ENCODE measurements at regions not wholly inside any gene's neighbourhood (a gene's known extent, or its start where the extent isn't known, plus 50 kb on each side); places are given as distances from the start of the nearest gene placed in this dataset.

- H3K27ac ChIP-seq (ENCODE audit: low read depth, low read length) = no peak overlapping the region
- peaks cover 11% of the 10 kb centered on the region for H3K4me1 ChIP-seq (ENCODE audit: insufficient read depth, low read length)
- H3K36me3 ChIP-seq (ENCODE audit: insufficient read depth, low read length) = no peaks in the 10 kb centered on the region
- 84% methylated on average over 6 of the region's 6 CpGs for WGBS
- no peaks in the 10 kb centered on the region for H3K9me3 ChIP-seq (ENCODE audit: insufficient read depth, low read depth, low read length)
- no peak overlapping the region for H3K4me3 ChIP-seq (ENCODE audit: low read length)
- H3K9ac ChIP-seq (ENCODE audit: low read depth, low read length) = no peak overlapping the region
- peaks cover 37% of the 10 kb centered on the region for H3K27me3 ChIP-seq (ENCODE audit: insufficient read depth, low read length)
Measured at GRCh38 chr2:118227698-118228508, 139.6 kb downstream of the INSIG2 start.

GRCh38 chr2:118225666-118226065 lies 137.4 kb downstream of the INSIG2 start:
- peaks cover 45% of the 10 kb centered on the region for H3K27me3 ChIP-seq (ENCODE audit: insufficient read depth, low read length)
- no peak overlapping the region for H3K9ac ChIP-seq (ENCODE audit: low read depth, low read length)
- peak overlapping the region; percentile 15; the same call in 1 of the 2 replicates for H3K27ac ChIP-seq (ENCODE audit: low read depth, low read length)
- no peak overlapping the region for H3K4me3 ChIP-seq (ENCODE audit: low read length)
- WGBS = 49% methylated on average over 9 of the region's 9 CpGs
- H3K9me3 ChIP-seq (ENCODE audit: insufficient read depth, low read depth, low read length) = no peaks in the 10 kb centered on the region
- H3K4me1 ChIP-seq (ENCODE audit: insufficient read depth, low read length) = peaks cover 23% of the 10 kb centered on the region
- H3K36me3 ChIP-seq (ENCODE audit: insufficient read depth, low read length) = no peaks in the 10 kb centered on the region

- Histone ChIP-seq H3K27ac (ENCODE audit: low read depth, low read length) (peak overlapping the region; percentile 71; the same call in 1 of the 2 replicates), H3K4me3 (ENCODE audit: low read length) (peak overlapping the region; percentile 68), H3K9ac (ENCODE audit: low read depth, low read length) (peak overlapping the region; percentile 73), H3K4me1 (ENCODE audit: insufficient read depth, low read length) (peaks cover 23% of the 10 kb centered on the region), H3K36me3 (ENCODE audit: insufficient read depth, low read length) (no peaks in the 10 kb centered on the region), H3K27me3 (ENCODE audit: insufficient read depth, low read length) (peaks cover 45% of the 10 kb centered on the region), H3K9me3 (ENCODE audit: insufficient read depth, low read depth, low read length) (no peaks in the 10 kb centered on the region)
- WGBS = 6% methylated on average over 14 of the region's 15 CpGs
Measured at GRCh38 chr2:118224895-118225311, 136.6 kb downstream of the INSIG2 start.

- H3K4me3 ChIP-seq (ENCODE audit: low read length) = peak overlapping the region; percentile 68
- H3K27me3 ChIP-seq (ENCODE audit: insufficient read depth, low read length) = peaks cover 45% of the 10 kb centered on the region
- H3K36me3 ChIP-seq (ENCODE audit: insufficient read depth, low read length) = no peaks in the 10 kb centered on the region
- WGBS = 1% methylated on average over 77 of the region's 77 CpGs
- peaks cover 23% of the 10 kb centered on the region for H3K4me1 ChIP-seq (ENCODE audit: insufficient read depth, low read length)
- H3K27ac ChIP-seq (ENCODE audit: low read depth, low read length) = peak overlapping the region; percentile 71
- no peaks in the 10 kb centered on the region for H3K9me3 ChIP-seq (ENCODE audit: insufficient read depth, low read depth, low read length)
- H3K9ac ChIP-seq (ENCODE audit: low read depth, low read length) = peak overlapping the region; percentile 73
Measured at GRCh38 chr2:118223992-118224894, 136.0 kb downstream of the INSIG2 start.

GRCh38 chr2:118223511-118223991 lies 135.3 kb downstream of the INSIG2 start:
- peak overlapping the region; percentile 73 for H3K9ac ChIP-seq (ENCODE audit: low read depth, low read length)

GRCh38 chr2:118222672-118223421 lies 134.6 kb downstream of the INSIG2 start:
- no peaks in the 10 kb centered on the region for H3K9me3 ChIP-seq (ENCODE audit: insufficient read depth, low read depth, low read length)
- H3K36me3 ChIP-seq (ENCODE audit: insufficient read depth, low read length) = no peaks in the 10 kb centered on the region
- H3K4me3 ChIP-seq (ENCODE audit: low read length) = peak overlapping the region; percentile 68
- 14% methylated on average over 8 of the region's 8 CpGs for WGBS
- H3K4me1 ChIP-seq (ENCODE audit: insufficient read depth, low read length) = peaks cover 23% of the 10 kb centered on the region
- H3K9ac ChIP-seq (ENCODE audit: low read depth, low read length) = peak overlapping the region; percentile 73
- H3K27me3 ChIP-seq (ENCODE audit: insufficient read depth, low read length) = peaks cover 45% of the 10 kb centered on the region
- H3K27ac ChIP-seq (ENCODE audit: low read depth, low read length) = no peak overlapping the region

More at GRCh38 chr2:118223511-118223991, 135.3 kb downstream of the INSIG2 start:
- peaks cover 23% of the 10 kb centered on the region for H3K4me1 ChIP-seq (ENCODE audit: insufficient read depth, low read length)
- H3K4me3 ChIP-seq (ENCODE audit: low read length) = peak overlapping the region; percentile 68
- H3K27ac ChIP-seq (ENCODE audit: low read depth, low read length) = 0 out of 2 replicates have a peak overlapping the region, but pooled peaks have one; percentile 71
- 2% methylated on average over 25 of the region's 25 CpGs for WGBS
- H3K9me3 ChIP-seq (ENCODE audit: insufficient read depth, low read depth, low read length) = no peaks in the 10 kb centered on the region
- H3K27me3 ChIP-seq (ENCODE audit: insufficient read depth, low read length) = peaks cover 45% of the 10 kb centered on the region
- H3K36me3 ChIP-seq (ENCODE audit: insufficient read depth, low read length) = no peaks in the 10 kb centered on the region

- peaks cover 23% of the 10 kb centered on the region for H3K4me1 ChIP-seq (ENCODE audit: insufficient read depth, low read length)
- H3K4me3 ChIP-seq (ENCODE audit: low read length) = no peak overlapping the region
- no peak overlapping the region for H3K9ac ChIP-seq (ENCODE audit: low read depth, low read length)
- no peaks in the 10 kb centered on the region for H3K9me3 ChIP-seq (ENCODE audit: insufficient read depth, low read depth, low read length)
- H3K27ac ChIP-seq (ENCODE audit: low read depth, low read length) = no peak overlapping the region
- peaks cover 45% of the 10 kb centered on the region for H3K27me3 ChIP-seq (ENCODE audit: insufficient read depth, low read length)
- no peaks in the 10 kb centered on the region for H3K36me3 ChIP-seq (ENCODE audit: insufficient read depth, low read length)
Measured at GRCh38 chr2:118222273-118222594, 134.0 kb downstream of the INSIG2 start.

- Histone ChIP-seq H3K9ac (ENCODE audit: low read depth, low read length) (no peak overlapping the region), H3K27me3 (ENCODE audit: insufficient read depth, low read length) (peaks cover 44% of the 10 kb centered on the region), H3K27ac (ENCODE audit: low read depth, low read length) (no peak overlapping the region), H3K4me1 (ENCODE audit: insufficient read depth, low read length) (peaks cover 23% of the 10 kb centered on the region), H3K9me3 (ENCODE audit: insufficient read depth, low read depth, low read length) (no peaks in the 10 kb centered on the region), H3K36me3 (ENCODE audit: insufficient read depth, low read length) (no peaks in the 10 kb centered on the region), H3K4me3 (ENCODE audit: low read length) (no peak overlapping the region)
- 57% methylated on average over 9 of the region's 10 CpGs for WGBS
Measured at GRCh38 chr2:118221536-118222272, 133.4 kb downstream of the INSIG2 start.

- Histone ChIP-seq H3K27ac (ENCODE audit: low read depth, low read length) (no peak overlapping the region), H3K36me3 (ENCODE audit: insufficient read depth, low read length) (no peaks in the 10 kb centered on the region), H3K9ac (ENCODE audit: low read depth, low read length) (no peak overlapping the region), H3K27me3 (ENCODE audit: insufficient read depth, low read length) (peaks cover 25% of the 10 kb centered on the region), H3K4me1 (ENCODE audit: insufficient read depth, low read length) (peaks cover 16% of the 10 kb centered on the region), H3K4me3 (ENCODE audit: low read length) (no peak overlapping the region), H3K9me3 (ENCODE audit: insufficient read depth, low read depth, low read length) (no peaks in the 10 kb centered on the region)
- WGBS = no CpG with 5 or more reads among the region's 1 CpG
Measured at GRCh38 chr2:118219611-118220010, 131.3 kb downstream of the INSIG2 start.

- Histone ChIP-seq H3K27ac (ENCODE audit: low read depth, low read length) (no peak overlapping the region), H3K9ac (ENCODE audit: low read depth, low read length) (no peak overlapping the region), H3K4me3 (ENCODE audit: low read length) (no peak overlapping the region), H3K36me3 (ENCODE audit: insufficient read depth, low read length) (no peaks in the 10 kb centered on the region), H3K4me1 (ENCODE audit: insufficient read depth, low read length) (no peaks in the 10 kb centered on the region), H3K9me3 (ENCODE audit: insufficient read depth, low read depth, low read length) (no peaks in the 10 kb centered on the region), H3K27me3 (ENCODE audit: insufficient read depth, low read length) (no peaks in the 10 kb centered on the region)
- 97% methylated on average over 3 of the region's 3 CpGs for WGBS
Measured at GRCh38 chr2:118216224-118216623, 128.0 kb downstream of the INSIG2 start.
